DND-41 (cell line): ENCODE measurements at regions not wholly inside any gene's neighbourhood (a gene's known extent, or its start where the extent isn't known, plus 50 kb on each side); places are given as distances from the start of the nearest gene placed in this dataset.

ENCODE experiments used
- ATAC-seq: fragments of 200-7000 bp; cut with Tn5 transposase; 3 replicates; pipeline ENCODE4 v1.9.1; 2021; ENCODE audit warnings: low read depth; ENCODE audit not compliant: insufficient read depth
- DNase-seq: peaks from one replicate; pipeline ENCODE4 v3.0.0-alpha.2; 2020
- H2AFZ ChIP-seq: 2 replicates; pipeline ENCODE4 v1.6.0; 2012; ENCODE audit warnings: low read depth, low read length
- H3K27ac ChIP-seq: 2 replicates; pipeline ENCODE4 v1.5.1; 2012; ENCODE audit warnings: low read length, inconsistent platforms
- H3K27me3 ChIP-seq: fragments of 200-600 bp; sonication (generic); 2 replicates; pipeline ENCODE4 v1.6.0; 2012; ENCODE audit warnings: low read length, mild to moderate bottlenecking, inconsistent platforms; ENCODE audit not compliant: insufficient read depth, poor library complexity
- H3K36me3 ChIP-seq: 2 replicates; pipeline ENCODE4 v1.5.1; 2012; ENCODE audit warnings: low read length, inconsistent platforms; ENCODE audit not compliant: insufficient read depth
- H3K4me1 ChIP-seq: 2 replicates; pipeline ENCODE4 v1.5.1; 2012; ENCODE audit warnings: mild to moderate bottlenecking, low read length; ENCODE audit not compliant: insufficient read depth
- H3K4me2 ChIP-seq: 2 replicates; pipeline ENCODE4 v1.6.0; 2012; ENCODE audit warnings: mild to moderate bottlenecking, moderate library complexity, low read length, inconsistent platforms; ENCODE audit not compliant: insufficient read depth
- H3K4me3 ChIP-seq, 2 experiments: fragments of 200-600 bp in 1 of 2; shearing (Covaris generic) in 1 of 2; 2 replicates each; pipeline ENCODE4 v1.5.1; 2012 to 2016; ENCODE audit warnings: inconsistent platforms in 2 of 2, low read length in 2 of 2, mild to moderate bottlenecking in 2 of 2, low read depth in 1 of 2, moderate library complexity in 1 of 2
- H3K79me2 ChIP-seq: 2 replicates; pipeline ENCODE4 v1.6.0; 2012; ENCODE audit warnings: low read length, inconsistent platforms; ENCODE audit not compliant: insufficient read depth
- H3K9ac ChIP-seq: 2 replicates; pipeline ENCODE4 v1.6.0; 2012; ENCODE audit warnings: low read depth, mild to moderate bottlenecking, inconsistent platforms, low read length, moderate library complexity
- H3K9me3 ChIP-seq: 2 replicates; pipeline ENCODE4 v1.5.1; 2012; ENCODE audit warnings: low read length, moderate library complexity, mild to moderate bottlenecking, inconsistent platforms; ENCODE audit not compliant: insufficient read depth, severe bottlenecking
- H4K20me1 ChIP-seq: 2 replicates; pipeline ENCODE4 v1.6.0; 2012; ENCODE audit warnings: low read length; ENCODE audit not compliant: insufficient read depth
- CTCF ChIP-seq: IDR thresholded peaks from 2 replicates; pipeline ENCODE4 v1.5.1; 2012; ENCODE audit warnings: borderline replicate concordance, low read length, moderate library complexity, mild to moderate bottlenecking; ENCODE audit not compliant: poor library complexity, severe bottlenecking; ENCODE audit errors: extremely low read depth
- EZH2 ChIP-seq: IDR thresholded peaks from 3 replicates; pipeline ENCODE4 v1.6.1; 2012; ENCODE audit warnings: borderline replicate concordance, low read depth, mild to moderate bottlenecking, moderate library complexity, low read length, inconsistent platforms; ENCODE audit not compliant: severe bottlenecking

GRCh38 chr13:40346592-40346991 is 319.8 kb downstream of the FOXO1 start:
- ATAC-seq (no peak), DNase-seq (no peak)
- Histone ChIP-seq H3K9me3 (no peaks in the 10 kb centered on the region), H3K9ac (no peak overlapping the region), H3K36me3 (no peaks in the 10 kb centered on the region), H3K27me3 (peaks cover 1% of the 10 kb centered on the region), H3K27ac (no peak overlapping the region), H4K20me1 (no peaks in the 10 kb centered on the region), H3K4me2 (no peak overlapping the region), H3K79me2 (no peaks in the 10 kb centered on the region), H2AFZ (no peak overlapping the region), H3K4me3 (no peak overlapping the region), H3K4me1 (no peaks in the 10 kb centered on the region)
- TF ChIP-seq CTCF (no peak), EZH2 (no peak)

GRCh38 chr13:40348096-40348679 is 318.3 kb downstream of the FOXO1 start:
- H3K9ac ChIP-seq = no peak overlapping the region
- DNase-seq (no peak), ATAC-seq (no peak)
- H3K9me3 ChIP-seq = no peaks in the 10 kb centered on the region
- no peak for TF ChIP-seq EZH2
- TF ChIP-seq CTCF = no peak
- peaks cover 4% of the 10 kb centered on the region for H3K27me3 ChIP-seq
- no peaks in the 10 kb centered on the region for H3K79me2 ChIP-seq
- no peak overlapping the region for H3K27ac ChIP-seq
- H3K36me3 ChIP-seq = no peaks in the 10 kb centered on the region
- H2AFZ ChIP-seq = no peak overlapping the region
- no peak overlapping the region for H3K4me3 ChIP-seq
- H3K4me1 ChIP-seq = no peaks in the 10 kb centered on the region
- H3K4me2 ChIP-seq = no peak overlapping the region
- H4K20me1 ChIP-seq = no peaks in the 10 kb centered on the region

GRCh38 chr13:40350283-40350992 is 316.0 kb downstream of the FOXO1 start:
- peaks cover 4% of the 10 kb centered on the region for H3K27me3 ChIP-seq
- DNase-seq = no peak
- no peak overlapping the region for H3K27ac ChIP-seq
- ATAC-seq = no peak
- no peak for TF ChIP-seq CTCF
- no peak for TF ChIP-seq EZH2
- H3K9me3 ChIP-seq = no peaks in the 10 kb centered on the region
- no peaks in the 10 kb centered on the region for H3K36me3 ChIP-seq
- no peak overlapping the region for H2AFZ ChIP-seq
- H3K9ac ChIP-seq = no peak overlapping the region
- H4K20me1 ChIP-seq = no peaks in the 10 kb centered on the region
- H3K4me2 ChIP-seq = no peak overlapping the region
- no peak overlapping the region for H3K4me3 ChIP-seq
- no peaks in the 10 kb centered on the region for H3K79me2 ChIP-seq
- no peaks in the 10 kb centered on the region for H3K4me1 ChIP-seq
